GM12873 (cell line): ENCODE measurements at regions not wholly inside any gene's neighbourhood (a gene's known extent, or its start where the extent isn't known, plus 50 kb on each side); places are given as distances from the start of the nearest gene placed in this dataset.

Source experiments
- TF ChIP-seq, protein P1 (sequence below): IDR thresholded peaks from 2 replicates; pipeline ENCODE4 v1.5.1; 2012; ENCODE audit warnings: low read depth, mild to moderate bottlenecking, moderate library complexity, low read length, control low read depth; ENCODE audit not compliant: insufficient read depth; ENCODE audit errors: missing control alignments

DNA sequence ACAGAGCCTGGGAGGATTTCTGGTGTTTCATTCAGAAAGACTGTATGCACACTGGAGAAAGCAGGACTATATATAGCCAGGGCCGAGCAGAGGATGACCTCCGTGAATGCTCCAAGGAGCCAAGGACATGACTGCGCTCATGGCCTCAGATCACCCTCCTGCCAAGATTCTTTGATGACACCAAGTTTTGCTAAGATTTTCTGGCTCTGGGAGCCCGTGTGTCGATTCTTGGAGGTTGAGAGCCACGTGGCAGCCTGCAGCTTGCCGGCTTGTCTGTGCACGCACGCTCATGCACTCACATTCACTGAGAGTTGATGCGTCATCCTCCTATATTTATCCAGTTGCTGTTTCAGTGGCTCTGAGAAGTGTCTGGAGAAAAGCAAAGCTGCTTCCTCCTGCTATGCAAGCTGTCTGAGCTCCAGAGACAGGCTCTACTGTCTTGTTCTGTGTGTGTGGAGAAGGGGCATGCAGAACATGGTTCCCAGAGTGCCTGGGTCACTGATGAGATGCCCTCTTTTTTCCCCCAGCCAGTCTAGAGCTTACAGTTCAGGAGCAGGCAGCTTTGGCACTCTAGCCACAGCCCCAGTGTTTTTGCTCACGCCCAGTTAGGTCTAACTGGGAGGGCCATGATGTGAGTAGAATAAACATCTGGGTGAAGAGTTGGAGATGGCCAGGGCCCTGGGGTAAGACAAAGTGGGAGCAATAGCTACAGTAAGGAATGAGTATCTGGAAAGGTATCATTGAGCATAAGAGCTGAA, 64.9 kb upstream of the SCOC start:
- TF ChIP-seq, protein P1, sequence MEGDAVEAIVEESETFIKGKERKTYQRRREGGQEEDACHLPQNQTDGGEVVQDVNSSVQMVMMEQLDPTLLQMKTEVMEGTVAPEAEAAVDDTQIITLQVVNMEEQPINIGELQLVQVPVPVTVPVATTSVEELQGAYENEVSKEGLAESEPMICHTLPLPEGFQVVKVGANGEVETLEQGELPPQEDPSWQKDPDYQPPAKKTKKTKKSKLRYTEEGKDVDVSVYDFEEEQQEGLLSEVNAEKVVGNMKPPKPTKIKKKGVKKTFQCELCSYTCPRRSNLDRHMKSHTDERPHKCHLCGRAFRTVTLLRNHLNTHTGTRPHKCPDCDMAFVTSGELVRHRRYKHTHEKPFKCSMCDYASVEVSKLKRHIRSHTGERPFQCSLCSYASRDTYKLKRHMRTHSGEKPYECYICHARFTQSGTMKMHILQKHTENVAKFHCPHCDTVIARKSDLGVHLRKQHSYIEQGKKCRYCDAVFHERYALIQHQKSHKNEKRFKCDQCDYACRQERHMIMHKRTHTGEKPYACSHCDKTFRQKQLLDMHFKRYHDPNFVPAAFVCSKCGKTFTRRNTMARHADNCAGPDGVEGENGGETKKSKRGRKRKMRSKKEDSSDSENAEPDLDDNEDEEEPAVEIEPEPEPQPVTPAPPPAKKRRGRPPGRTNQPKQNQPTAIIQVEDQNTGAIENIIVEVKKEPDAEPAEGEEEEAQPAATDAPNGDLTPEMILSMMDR = no peak

DNA sequence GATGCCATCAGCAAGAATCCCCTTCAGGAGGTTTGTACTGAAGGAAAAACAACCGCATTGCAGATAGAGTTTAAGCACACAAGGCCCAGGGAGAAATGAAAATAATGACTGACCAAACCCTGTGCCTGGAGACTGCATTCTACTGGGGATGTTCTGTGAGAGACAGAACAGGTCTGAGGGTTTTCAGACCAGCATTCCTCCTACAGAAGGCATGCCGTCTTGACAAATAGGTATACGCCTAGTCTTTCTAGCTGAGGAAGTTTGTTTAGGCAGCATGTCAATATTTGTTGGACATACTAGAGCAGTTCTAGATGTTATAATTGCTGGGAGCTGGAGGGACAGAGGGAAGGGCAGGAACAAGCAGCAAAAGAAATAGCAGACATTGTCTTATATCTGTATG, 68.4 kb upstream of the SCOC start:
- TF ChIP-seq, protein P1 = no peak

DNA sequence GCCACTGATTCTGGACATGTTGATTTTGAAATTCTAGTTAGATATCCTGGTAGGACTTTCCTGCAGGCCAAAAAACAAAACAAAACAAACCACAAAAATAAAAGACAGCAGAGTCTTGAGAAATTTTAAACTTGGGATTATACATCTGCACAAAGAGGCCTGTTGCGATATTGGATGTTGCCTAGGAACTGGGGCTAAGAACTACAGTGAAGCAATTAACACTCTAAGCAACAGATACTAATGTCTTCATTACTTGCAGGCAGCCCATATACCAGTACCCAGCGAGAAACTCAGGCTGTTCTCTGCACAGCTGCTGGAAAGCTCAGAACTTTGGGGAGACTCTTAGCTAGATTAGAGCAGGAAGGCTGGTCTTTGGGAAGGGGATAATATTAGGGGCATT, 69.1 kb upstream of the SCOC start:
- TF ChIP-seq, protein P1 = no peak

GRCh38 chr4:140302151-140302859, 71.1 kb upstream of the SCOC start:
- TF ChIP-seq, protein P1 = no peak

- TF ChIP-seq, protein P1 = no peak
Observed at GRCh38 chr4:140300271-140300970, 73.0 kb upstream of the SCOC start.

- TF ChIP-seq, protein P1 = no peak
Observed at GRCh38 chr4:140298001-140298400, 75.4 kb upstream of the SCOC start.

DNA sequence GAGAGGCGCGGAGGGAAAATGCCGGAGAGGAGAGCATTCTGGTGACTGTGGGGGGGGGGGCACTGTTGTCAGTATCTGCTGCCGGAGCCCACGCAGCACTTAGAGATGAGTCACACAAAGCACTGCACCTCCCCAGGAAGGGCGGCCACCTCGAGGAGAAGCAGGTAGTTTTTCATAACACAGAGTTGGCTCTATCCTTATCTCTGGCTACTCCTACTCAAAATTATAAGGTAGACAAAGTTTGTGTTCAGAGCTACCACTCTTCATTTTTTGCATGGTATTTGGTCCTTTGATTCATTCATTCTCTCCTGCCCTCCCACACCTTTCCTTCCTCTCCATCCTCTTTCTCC, 76.2 kb upstream of the SCOC start:
- TF ChIP-seq, protein P1 = no peak
